ENCODE measurements at regions not wholly inside any gene's neighbourhood (a gene's known extent, or its start where the extent isn't known, plus 50 kb on each side); places are given as distances from the start of the nearest gene placed in this dataset.

GRCh38 chr13:58093394-58093793 lies 461.9 kb downstream of the PCDH17 start (continued):
- TF ChIP-seq ZNF462 (CRISPR knock-in tag; IDR thresholded peaks at IDR 0.05) (no peak), ZNF114 (CRISPR knock-in tag; IDR thresholded peaks at IDR 0.05) (no peak)

- H3K27me3 ChIP-seq (ENCODE audit: insufficient read depth) = no peaks in the 10 kb centered on the region
- H3K79me2 ChIP-seq (replicated peaks; ENCODE audit: insufficient read depth) = no peaks in the 10 kb centered on the region
- no peak overlapping the region for H3K27ac ChIP-seq (ENCODE audit: low read depth)
- H3K4me1 ChIP-seq (ENCODE audit: insufficient read depth) = no peaks in the 10 kb centered on the region
- ATAC-seq = no peak
- TF ChIP-seq REST (IDR thresholded peaks at IDR 0.05; ENCODE audit: unreplicated experiment) (no peak), STAT1 (IDR thresholded peaks at IDR 0.05; ENCODE audit: unreplicated experiment) (no peak)
- no peaks in the 10 kb centered on the region for H3K9me2 ChIP-seq (ENCODE audit: insufficient read depth)
- H3K4me1 Mint-ChIP-seq = no peaks in the 10 kb centered on the region
- no peaks in the 10 kb centered on the region for H3K9me3 Mint-ChIP-seq
- no peaks in the 10 kb centered on the region for H3K36me3 Mint-ChIP-seq (ENCODE audit: low read depth)
- no peaks in the 10 kb centered on the region for H4K20me1 ChIP-seq (replicated peaks; ENCODE audit: insufficient read depth)
- no peak overlapping the region for H3K4me3 ChIP-seq
- H3F3A ChIP-seq (replicated peaks; ENCODE audit: low read depth) = no peaks in the 10 kb centered on the region
- no peaks in the 10 kb centered on the region for H3K36me3 ChIP-seq (ENCODE audit: insufficient read depth)
- DNase-seq (ENCODE audit: low spot score) = no peak
- no peak overlapping the region; the same call in 1 of the 2 replicates for H3K27ac Mint-ChIP-seq
- H2AFZ ChIP-seq = peak overlapping the region; percentile 60; the same call in 1 of the 2 replicates
- no peak overlapping the region for H3K4me2 ChIP-seq
- H3K4me3 Mint-ChIP-seq = no peak overlapping the region
- no peaks in the 10 kb centered on the region for H3K27me3 Mint-ChIP-seq (ENCODE audit: insufficient read depth, low read depth, poor library complexity)
These were observed 466.3 kb downstream of the PCDH17 start for GRCh38 chr13:58097831-58098230.

Measured in GM23338 (cell line).